ENCODE measurements at regions not wholly inside any gene's neighbourhood (a gene's known extent, or its start where the extent isn't known, plus 50 kb on each side); places are given as distances from the start of the nearest gene placed in this dataset.

DNA sequence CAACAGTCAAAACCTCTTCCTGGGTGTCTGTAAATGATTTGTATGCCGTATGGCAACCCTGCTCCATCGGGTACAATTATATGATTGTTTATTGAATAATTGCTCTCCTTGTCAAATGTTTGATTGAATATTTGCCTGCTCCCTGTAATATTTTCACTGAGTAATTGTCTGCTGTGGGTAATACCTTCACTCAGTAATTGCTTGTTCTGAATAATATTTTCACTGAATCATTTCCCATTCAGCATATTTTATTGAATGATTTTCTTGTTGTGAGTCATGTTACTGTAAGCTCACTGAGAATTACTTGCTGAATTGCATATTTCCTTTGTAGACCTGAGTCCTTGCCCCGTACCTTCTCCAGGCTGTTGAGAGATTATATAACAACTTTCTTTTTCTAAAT lies 535.2 kb downstream of the METTL4 start:
- DNase-seq (ENCODE audit: low spot score): no peak

DNA sequence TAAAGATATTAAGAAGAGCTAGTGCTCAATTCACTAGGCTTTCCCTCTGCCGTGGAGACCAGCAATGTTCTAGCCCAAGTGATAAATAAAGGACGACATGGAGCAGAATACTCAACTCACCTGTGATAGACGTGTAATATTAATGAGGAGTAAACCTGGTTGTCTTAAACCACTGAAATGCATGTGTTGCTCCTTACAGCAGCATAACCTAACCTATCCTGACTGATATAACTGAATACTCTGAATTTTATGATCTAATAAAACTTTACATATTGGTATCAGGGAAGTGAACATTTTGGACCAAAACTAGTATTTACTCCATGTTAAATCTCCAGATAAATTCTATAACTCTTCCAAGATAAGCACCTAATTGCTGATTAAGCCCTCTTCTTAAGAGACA lies 531.0 kb downstream of the METTL4 start:
- no peak for DNase-seq (ENCODE audit: low spot score)

GRCh38 chr18:2049986-2050385 lies 521.3 kb downstream of the METTL4 start:
- no peak for DNase-seq (ENCODE audit: low spot score)

GRCh38 chr18:2050702-2051201 lies 520.6 kb downstream of the METTL4 start:
- DNase-seq (ENCODE audit: low spot score): no peak

DNA sequence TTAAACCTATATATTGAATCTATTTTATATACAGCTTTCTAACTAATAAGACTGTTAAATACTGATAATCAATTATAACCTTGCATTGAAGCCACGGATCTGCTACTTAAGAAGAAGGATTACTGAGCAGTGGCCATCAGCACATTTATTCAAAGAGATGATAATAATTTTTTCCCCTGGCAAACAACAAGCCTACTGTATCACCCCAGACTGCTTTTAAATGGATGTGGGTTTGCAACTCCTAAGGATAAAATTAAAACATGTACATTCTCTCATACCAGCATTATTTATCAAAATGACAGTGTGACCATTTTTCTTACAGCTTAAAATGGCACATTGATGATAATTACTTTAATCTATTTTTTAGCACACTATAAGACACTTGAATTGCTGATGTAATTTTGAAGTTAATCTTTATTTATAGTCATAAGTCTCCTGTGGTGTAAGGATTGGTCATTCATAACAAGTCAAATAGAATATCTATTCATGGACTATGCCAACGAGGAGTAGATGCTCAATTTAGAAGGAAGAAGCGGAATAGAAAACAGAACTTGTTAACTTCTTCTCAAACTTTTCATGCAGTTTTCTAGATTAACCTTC lies 517.7 kb downstream of the METTL4 start:
- no peak for DNase-seq (ENCODE audit: low spot score)

DNA sequence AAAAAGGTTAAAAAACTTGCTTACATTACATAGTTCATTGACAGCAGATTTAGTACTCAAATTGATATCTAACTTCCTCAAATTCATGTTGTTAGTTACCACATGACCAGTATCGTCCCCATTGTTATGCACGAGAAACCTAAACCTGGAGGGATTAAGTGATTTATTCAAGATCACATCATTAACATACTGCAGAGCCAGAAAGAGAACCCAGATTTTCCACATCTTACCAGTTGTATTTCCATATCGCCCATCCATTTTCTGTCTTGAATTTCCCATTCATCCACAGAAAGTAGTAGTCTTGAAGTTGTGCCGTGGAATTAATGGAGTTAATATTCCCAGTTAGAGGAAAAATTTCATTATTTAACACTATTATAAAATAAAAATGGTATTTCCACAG lies 512.0 kb downstream of the METTL4 start:
- DNase-seq (ENCODE audit: low spot score): no peak

DNA sequence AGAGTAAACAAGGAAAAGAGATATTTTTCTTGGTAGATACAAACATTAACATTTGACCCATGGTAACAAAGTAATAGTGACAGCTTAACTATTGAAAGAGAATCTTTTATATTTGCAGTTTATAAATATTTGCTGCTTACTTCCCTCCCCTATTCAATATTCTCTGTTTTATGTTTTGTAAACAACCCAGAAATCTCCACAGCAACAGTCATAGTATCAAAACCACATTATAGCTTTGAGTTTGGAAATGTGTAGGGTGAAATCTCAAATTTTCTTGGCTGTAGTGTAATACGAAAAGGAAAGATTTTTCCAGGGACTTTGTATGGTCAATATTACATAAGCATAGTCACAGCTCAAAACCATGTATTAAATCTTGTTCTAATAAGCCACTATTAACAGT lies 511.2 kb downstream of the METTL4 start:
- DNase-seq (ENCODE audit: low spot score): no peak

GRCh38 chr18:2070631-2071030 lies 500.7 kb downstream of the METTL4 start:
- DNase-seq (ENCODE audit: low spot score): no peak

- DNase-seq (ENCODE audit: low spot score): no peak
Observed at GRCh38 chr18:2075499-2075898, 495.8 kb downstream of the METTL4 start.

DNA sequence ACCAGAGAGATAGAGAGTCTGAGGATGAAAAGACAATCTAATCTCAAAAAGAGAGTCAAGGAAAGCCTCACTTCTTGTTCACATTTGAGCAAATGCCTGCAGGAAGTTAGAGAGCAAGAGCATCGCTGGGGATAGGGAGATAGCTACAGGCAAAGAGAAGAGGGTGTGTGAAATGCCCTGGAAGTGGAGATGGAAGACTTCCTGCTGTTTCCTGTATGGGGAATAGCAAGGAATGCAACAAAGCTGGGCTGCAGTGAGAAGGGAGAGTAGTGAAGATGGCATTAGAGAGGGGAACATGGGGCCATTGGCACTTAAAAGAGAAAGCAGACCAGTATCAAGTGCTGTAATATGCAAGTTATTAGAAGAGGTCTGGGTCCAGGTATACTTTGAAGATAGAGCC lies 488.6 kb downstream of the METTL4 start:
- DNase-seq (ENCODE audit: low spot score): no peak

DNA sequence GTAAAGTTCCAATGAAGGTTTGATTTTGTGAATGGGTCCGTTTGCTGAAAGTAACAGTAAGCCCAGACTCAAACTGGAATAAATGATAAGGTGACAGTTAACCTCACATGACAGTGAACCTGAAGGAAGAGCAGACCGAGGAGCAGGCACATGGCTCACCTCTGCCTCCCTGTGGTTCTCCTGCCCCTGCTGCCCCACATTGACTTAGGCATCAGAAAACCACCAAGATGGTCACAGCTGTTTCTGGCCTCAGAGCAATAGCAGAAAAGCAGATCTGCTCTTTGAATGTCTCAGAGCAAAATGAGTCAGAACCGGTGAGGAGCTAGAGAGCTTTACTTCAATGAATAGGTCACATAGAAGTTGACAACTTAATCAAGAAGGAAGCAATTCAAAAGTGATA lies 487.6 kb downstream of the METTL4 start:
- DNase-seq (ENCODE audit: low spot score): no peak

- DNase-seq (ENCODE audit: low spot score): no peak
Observed at GRCh38 chr18:2086439-2086838, 484.9 kb downstream of the METTL4 start.

GRCh38 chr18:2087877-2088673 lies 483.2 kb downstream of the METTL4 start:
- no peak for DNase-seq (ENCODE audit: low spot score)

DNA sequence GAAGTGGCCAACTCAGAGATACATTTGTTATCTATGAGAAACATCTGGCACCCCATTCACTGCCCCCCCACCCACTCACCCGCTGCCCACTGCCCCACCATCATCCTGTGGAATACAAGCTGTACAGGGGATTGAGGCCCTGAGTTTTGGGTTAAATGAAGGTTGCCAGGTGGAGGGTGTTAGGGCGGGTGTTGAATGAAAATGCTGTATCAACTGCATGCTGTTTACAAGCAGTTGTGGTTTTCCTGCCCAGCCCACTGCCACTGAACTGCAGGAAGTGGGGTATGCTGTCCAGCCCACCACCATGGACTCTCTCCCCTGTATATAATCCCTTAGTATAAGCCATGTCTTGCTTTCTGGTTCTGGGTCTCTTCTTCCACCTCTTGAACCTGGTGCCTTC lies 481.9 kb downstream of the METTL4 start:
- DNase-seq (ENCODE audit: low spot score): no peak

DNA sequence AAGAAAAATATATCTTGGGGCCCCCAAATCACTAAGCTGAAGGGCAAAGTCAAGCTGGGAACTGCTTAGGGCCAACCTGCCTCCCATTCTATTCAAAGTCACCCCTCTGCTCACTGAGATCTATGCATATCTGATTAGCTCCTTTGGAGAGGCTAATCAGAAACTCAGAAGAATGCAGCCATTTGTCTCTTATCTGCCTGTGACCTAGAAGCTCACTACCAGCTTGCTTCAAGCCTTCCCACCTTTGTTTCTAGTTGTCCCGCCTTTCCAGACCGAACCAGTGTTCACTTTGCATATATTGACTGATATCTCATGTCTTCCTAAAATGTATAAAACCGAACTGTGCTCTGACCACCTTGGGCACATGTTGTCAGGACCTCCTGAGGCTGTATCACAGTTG lies 479.4 kb downstream of the METTL4 start:
- DNase-seq (ENCODE audit: low spot score): no peak

DNA sequence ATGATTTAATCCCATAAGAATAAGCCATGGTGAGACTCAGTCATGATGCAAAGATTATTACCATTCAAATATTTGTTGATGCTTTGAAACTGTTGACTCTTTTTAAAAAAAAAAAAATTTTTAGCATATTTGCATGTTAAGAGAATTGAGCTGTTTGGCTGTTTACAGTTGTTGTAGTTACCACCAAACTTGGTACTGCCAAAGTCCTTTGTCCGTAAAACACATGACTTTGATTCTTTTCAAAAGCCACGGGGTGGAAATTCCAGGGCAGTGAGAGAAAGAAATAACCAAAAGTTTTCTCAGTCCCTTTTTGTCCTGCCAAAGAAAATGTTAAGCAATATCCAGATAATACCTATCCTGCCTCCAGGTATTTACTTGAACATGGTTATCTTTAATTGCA lies 474.8 kb downstream of the METTL4 start:
- no peak for DNase-seq (ENCODE audit: low spot score)

DNA sequence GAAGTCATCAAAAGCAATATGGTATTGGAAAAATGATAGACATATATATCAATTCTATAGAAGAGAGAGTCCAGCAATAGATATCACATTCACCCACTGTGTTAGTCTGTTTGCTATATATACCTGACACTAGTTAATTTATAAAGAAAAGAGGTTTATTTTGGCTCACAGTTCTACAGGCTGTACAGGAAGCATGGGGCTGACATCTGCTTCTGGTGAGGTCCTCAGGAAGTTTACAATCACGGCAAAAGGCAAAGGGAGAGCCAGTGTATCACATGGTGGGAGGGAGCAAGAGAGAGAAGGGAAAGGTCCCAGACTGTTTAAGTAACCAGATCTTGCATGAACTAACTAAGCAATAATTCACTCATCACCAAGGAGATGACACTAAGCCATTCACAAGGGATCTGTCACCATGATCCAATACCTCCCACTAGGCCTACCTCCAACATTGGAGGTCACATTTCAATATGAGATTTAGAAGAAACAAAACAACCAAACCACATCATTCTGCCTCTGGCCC lies 470.6 kb downstream of the METTL4 start:
- no peak for DNase-seq (ENCODE audit: low spot score)

GRCh38 chr18:2102022-2102421 lies 469.3 kb downstream of the METTL4 start:
- DNase-seq (ENCODE audit: low spot score): no peak

DNA sequence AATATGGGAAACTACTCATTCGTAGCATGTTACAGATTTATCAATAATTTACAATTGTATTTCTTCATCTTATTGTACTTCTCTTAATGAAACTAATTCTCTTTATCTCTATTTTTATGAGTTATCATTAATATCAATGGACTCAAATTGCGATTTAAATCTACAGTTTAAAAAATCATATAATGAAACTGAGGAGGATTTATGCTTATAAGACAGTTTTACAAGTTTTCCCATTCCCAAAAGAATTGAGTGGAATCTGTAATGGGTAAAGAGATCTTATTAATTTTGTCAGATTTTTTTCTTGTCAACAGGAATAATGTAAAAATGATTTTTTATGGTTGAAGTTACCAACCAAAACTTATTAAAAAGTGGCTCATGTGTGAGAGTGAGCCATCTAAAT lies 468.0 kb downstream of the METTL4 start:
- DNase-seq (ENCODE audit: low spot score): no peak

GRCh38 chr18:2104620-2105462 lies 466.5 kb downstream of the METTL4 start:
- peak; percentile 17 for DNase-seq (ENCODE audit: low spot score)

DNA sequence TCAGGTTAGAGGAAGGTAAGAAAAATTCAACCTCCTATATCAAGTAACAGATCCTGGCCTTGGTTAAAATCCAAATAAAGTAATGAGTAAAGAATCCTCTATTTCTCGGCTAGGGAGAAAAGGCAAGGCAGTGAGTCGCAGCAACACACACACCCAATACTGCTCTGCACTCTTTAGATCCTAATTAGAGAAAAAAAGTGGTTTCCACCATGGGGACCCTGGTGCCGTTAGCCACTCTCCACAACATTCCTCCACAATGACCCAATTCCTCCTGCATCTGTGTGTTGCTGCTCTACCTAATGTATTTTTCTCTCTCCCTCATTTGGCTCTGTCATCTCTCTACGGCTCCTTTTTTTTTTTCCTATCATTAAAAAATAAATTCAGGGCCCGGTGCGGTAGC lies 462.7 kb downstream of the METTL4 start:
- no peak for DNase-seq (ENCODE audit: low spot score)

DNA sequence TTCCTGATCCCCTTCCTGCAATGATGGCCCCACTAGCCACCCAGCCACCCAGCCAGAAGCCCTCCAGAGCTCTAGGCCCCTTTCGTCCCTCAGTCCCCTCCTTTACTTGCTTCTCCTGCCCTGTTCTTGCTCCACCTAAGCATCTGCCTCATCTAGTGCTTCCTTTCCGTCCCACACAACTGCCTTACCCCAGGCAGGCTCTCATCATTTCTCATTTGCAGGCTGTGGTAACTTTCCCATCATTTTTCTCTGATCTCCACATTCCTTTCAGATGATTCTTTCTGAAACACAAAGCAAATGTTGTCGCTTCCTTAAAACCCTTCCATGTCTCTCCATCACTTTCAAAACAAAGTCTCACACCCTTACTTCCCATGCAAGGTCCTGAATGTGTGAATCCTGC lies 459.8 kb downstream of the METTL4 start:
- no peak for DNase-seq (ENCODE audit: low spot score)
